Uterus (tissue), 2 donors: ENCODE measurements at regions not wholly inside any gene's neighbourhood (a gene's known extent, or its start where the extent isn't known, plus 50 kb on each side); places are given as distances from the start of the nearest gene placed in this dataset.

ENCODE experiments used
- CTCF ChIP-seq, 4 experiments: fragments of 200-600 bp in 2 of 4; fragments of 450-650 bp in 2 of 4; sonication (generic) in 2 of 4; IDR thresholded peaks; one replicate each; pipeline ENCODE4 v1.5.1; 2016 to 2019; ENCODE audit warnings: antibody characterized with exemption in 4 of 4, mild to moderate bottlenecking in 2 of 4, moderate library complexity in 1 of 4
- POLR2A ChIP-seq, 2 donors: fragments of 450-650 bp; IDR thresholded peaks; one replicate each; pipeline ENCODE4 v1.6.1; 2016; ENCODE audit warnings: antibody characterized with exemption in 2 of 2, mild to moderate bottlenecking in 1 of 2, moderate library complexity in 1 of 2

GRCh38 chr7:51471210-51471980, 154.8 kb upstream of the COBL start:
- TF ChIP-seq POLR2A (IDR thresholded peaks at IDR 0.05) (no peak), CTCF (IDR thresholded peaks at IDR 0.05) (no peak)
